Muscle layer of duodenum (tissue), 2 donors: ENCODE measurements at regions not wholly inside any gene's neighbourhood (a gene's known extent, or its start where the extent isn't known, plus 50 kb on each side); places are given as distances from the start of the nearest gene placed in this dataset.

Experiments
- H3K27ac ChIP-seq: one replicate; pipeline ENCODE4 v1.7.0; 2013; ENCODE audit warnings: mild to moderate bottlenecking, low read length
- H3K27me3 ChIP-seq: one replicate; pipeline ENCODE4 v1.7.0; 2013; ENCODE audit warnings: low read depth, mild to moderate bottlenecking, control low read depth, low read length
- H3K36me3 ChIP-seq, 2 donors: one replicate each; pipeline ENCODE4 v1.7.0; 2013; ENCODE audit warnings: low read length in 2 of 2, control low read depth in 1 of 2, mild to moderate bottlenecking in 1 of 2; ENCODE audit not compliant: insufficient read depth in 2 of 2, control insufficient read depth in 1 of 2
- H3K4me1 ChIP-seq, 2 donors: one replicate each; pipeline ENCODE4 v1.7.0; 2013; ENCODE audit warnings: low read length in 2 of 2, mild to moderate bottlenecking in 2 of 2, control low read depth in 1 of 2, moderate library complexity in 1 of 2; ENCODE audit not compliant: insufficient read depth in 2 of 2, control insufficient read depth in 1 of 2
- H3K4me3 ChIP-seq, 2 donors: one replicate each; pipeline ENCODE4 v1.7.0; 2013; ENCODE audit warnings: low read length in 2 of 2, low read depth in 1 of 2, mild to moderate bottlenecking in 1 of 2
- H3K9me3 ChIP-seq, 2 donors: one replicate each; pipeline ENCODE4 v1.7.0; 2013; ENCODE audit warnings: low read length in 2 of 2, control low read depth in 1 of 2, mild to moderate bottlenecking in 1 of 2; ENCODE audit not compliant: control insufficient read depth in 1 of 2
- donor health status: healthy.

DNA sequence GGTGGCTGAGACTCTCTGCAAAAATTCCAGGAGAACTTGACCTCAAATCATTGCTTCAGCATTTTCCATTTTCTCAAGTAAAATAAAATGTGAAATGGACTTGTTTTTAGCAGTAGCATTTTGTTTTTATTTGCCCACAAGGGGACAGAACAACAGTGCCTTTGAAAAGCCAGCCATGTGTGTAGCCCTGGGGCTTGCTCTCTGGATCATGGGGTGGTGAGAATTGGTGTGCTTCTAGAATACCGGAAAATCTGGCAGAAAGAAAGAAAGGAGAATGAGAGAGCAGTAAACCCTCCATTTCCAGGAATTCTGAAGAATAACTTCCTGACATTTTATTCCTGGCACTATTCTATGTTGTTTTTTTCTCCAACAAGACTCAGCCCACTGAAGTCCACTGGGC lies 254.7 kb upstream of the MOCS1 start:
- Histone ChIP-seq H3K9me3 (peaks cover 3 to 4% of the 10 kb centered on the region in 2 donors), H3K4me1 (no peaks in the 10 kb centered on the region), H3K27ac (no peak overlapping the region), H3K4me3 (no peak overlapping the region), H3K36me3 (no peaks in the 10 kb centered on the region), H3K27me3 (no peaks in the 10 kb centered on the region)

GRCh38 chr6:40187535-40188144 lies 253.4 kb upstream of the MOCS1 start:
- Histone ChIP-seq H3K4me3 (no peak overlapping the region), H3K36me3 (no peaks in the 10 kb centered on the region), H3K27ac (no peak overlapping the region), H3K9me3 (peaks cover 5 to 9% of the 10 kb centered on the region in 2 donors), H3K27me3 (no peaks in the 10 kb centered on the region), H3K4me1 (no peaks in the 10 kb centered on the region)

DNA sequence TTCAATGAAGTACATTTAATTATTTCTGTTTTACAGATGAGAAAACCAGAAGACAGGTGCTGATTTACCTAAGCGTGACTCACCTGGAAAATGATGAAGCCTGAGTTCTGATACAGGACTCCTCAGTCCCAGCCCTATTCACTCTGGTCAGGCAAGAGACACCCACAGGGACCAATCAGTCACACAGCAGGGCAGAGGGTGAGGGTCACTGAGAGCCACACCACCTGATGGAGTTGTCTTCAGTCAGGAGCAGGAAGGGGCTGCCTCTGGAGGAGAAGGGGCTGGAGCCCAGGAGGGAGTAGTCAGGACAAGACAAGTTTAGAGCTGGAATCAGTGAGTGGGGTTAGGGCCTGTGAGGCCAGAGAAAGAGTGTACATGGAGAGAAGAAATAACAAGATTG lies 251.2 kb upstream of the MOCS1 start:
- Histone ChIP-seq H3K4me1 (no peaks in the 10 kb centered on the region), H3K27me3 (no peaks in the 10 kb centered on the region), H3K36me3 (no peaks in the 10 kb centered on the region), H3K4me3 (no peak overlapping the region), H3K27ac (no peak overlapping the region), H3K9me3 (peaks cover 5 to 13% of the 10 kb centered on the region in 2 donors)

DNA sequence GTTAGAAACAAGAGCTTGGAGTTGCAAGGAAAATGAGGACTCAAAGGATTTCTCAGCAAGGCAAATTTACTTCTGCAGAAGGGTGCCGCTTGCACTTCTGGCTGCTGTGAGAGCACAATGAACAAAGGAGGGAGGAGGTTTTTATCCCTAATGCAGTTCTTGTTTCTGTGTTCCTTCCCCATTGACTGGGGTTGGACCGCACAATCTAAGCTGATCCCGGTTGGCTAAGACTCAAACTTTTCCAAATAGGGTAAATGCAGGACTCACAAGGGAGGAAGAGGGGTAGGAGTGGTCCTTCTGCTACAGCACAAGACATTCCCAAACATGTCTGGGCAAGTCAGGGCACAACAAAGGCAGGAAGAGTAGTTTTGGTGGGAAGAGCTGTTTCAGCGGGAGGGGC lies 249.6 kb upstream of the MOCS1 start:
- Histone ChIP-seq H3K27ac (no peak overlapping the region), H3K4me3 (peak overlapping the region in 1 of 2 donors; percentile 1), H3K4me1 (no peaks in the 10 kb centered on the region), H3K27me3 (no peaks in the 10 kb centered on the region), H3K36me3 (no peaks in the 10 kb centered on the region), H3K9me3 (peaks cover 5 to 13% of the 10 kb centered on the region in 2 donors)

DNA sequence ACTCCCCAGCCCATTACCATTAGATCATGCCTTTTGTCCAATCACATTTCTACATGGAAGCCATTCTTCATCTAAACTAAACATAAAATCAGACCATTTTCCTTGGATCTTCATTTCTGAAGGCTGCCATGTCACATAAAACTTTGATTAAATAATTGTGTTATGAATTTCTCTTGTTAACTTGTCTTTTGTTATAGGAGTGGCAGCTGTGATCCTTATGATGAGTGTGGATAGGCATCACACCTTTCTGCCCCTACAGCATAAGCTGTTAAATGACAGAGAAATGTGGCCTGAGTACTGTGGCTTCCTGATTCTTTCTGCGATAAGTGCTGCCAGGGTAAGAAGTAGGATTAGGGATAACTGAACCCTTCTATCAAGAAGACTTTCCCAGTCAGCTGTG lies 247.1 kb upstream of the MOCS1 start:
- Histone ChIP-seq H3K4me3 (no peak overlapping the region), H3K9me3 (peaks cover 5 to 13% of the 10 kb centered on the region in 2 donors), H3K36me3 (no peaks in the 10 kb centered on the region), H3K4me1 (no peaks in the 10 kb centered on the region), H3K27ac (no peak overlapping the region), H3K27me3 (no peaks in the 10 kb centered on the region)

DNA sequence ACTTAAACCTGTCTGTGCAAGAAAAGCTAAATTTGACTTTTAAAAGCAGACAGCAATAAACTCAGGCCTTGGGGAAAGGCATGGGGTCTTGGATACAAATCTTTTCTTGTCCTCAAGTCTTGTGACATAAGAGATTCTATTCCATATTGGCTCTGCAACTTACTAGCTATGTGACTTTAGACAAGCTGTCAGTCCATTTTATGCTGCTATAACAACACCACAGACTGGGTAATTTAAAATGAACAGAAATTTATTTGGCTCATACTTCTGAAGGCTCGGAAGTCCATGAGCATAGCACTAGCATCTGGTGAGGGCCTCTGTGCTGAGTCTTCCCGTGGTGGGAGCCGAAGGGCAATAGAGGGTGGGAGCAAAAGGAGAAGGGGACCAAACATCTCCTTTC lies 246.0 kb upstream of the MOCS1 start:
- Histone ChIP-seq H3K9me3 (peaks cover 5 to 13% of the 10 kb centered on the region in 2 donors), H3K4me3 (no peak overlapping the region), H3K27me3 (no peaks in the 10 kb centered on the region), H3K36me3 (no peaks in the 10 kb centered on the region), H3K4me1 (no peaks in the 10 kb centered on the region), H3K27ac (no peak overlapping the region)

DNA sequence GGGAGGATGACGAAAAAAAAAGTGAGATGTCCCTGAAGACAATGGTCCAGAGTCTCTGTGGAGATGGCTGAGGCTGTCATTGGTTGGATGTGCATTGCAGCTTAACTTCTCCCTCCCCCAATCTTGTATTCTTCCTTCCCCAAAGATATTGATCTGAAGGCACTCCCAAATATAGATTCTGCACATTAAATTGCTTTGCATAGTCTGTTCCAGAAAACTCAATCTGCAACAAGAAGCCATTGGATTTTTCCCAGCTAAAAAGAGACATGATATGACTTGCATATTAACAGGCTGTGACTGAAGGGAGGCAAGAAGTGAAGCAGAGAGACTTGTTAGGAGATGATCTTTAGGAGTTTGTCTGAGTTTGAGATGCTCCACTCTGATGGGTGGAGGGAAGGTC lies 245.2 kb upstream of the MOCS1 start:
- Histone ChIP-seq H3K36me3 (no peaks in the 10 kb centered on the region), H3K9me3 (peaks cover 5 to 13% of the 10 kb centered on the region in 2 donors), H3K4me1 (no peaks in the 10 kb centered on the region), H3K27ac (no peak overlapping the region), H3K4me3 (no peak overlapping the region), H3K27me3 (no peaks in the 10 kb centered on the region)

DNA sequence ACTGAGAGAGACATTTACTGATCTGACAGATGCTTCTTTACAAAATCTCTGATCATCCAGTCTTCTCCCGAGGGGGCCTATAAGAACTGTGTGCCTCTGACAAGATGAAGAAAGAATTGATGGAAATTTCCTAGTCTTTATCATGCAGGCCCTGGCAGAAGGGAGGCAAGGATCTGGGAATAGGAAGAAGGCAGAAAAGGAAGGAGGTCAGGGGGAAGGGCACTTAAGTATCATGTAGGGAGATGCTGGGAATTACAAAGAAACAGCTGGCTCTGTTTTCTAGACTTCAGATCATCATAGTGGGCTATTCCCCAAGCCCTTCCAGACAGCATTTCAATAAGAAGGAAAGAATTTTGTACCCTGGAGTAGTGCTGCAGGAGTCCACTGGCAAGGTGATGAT lies 243.3 kb upstream of the MOCS1 start:
- Histone ChIP-seq H3K36me3 (no peaks in the 10 kb centered on the region), H3K4me3 (no peak overlapping the region), H3K9me3 (peaks cover 0 to 4% of the 10 kb centered on the region in 2 donors), H3K27ac (no peak overlapping the region), H3K4me1 (no peaks in the 10 kb centered on the region), H3K27me3 (no peaks in the 10 kb centered on the region)

- no peaks in the 10 kb centered on the region for H3K36me3 ChIP-seq
- no peaks in the 10 kb centered on the region for H3K9me3 ChIP-seq
- no peak overlapping the region for H3K27ac ChIP-seq
- no peaks in the 10 kb centered on the region for H3K27me3 ChIP-seq
- H3K4me1 ChIP-seq: no peaks in the 10 kb centered on the region
- no peak overlapping the region for H3K4me3 ChIP-seq
Observed at GRCh38 chr6:40176152-40176551, 241.9 kb upstream of the MOCS1 start.

- Histone ChIP-seq H3K4me1 (no peaks in the 10 kb centered on the region), H3K27ac (no peak overlapping the region)
Observed at GRCh38 chr6:40172272-40172671, 238.0 kb upstream of the MOCS1 start.

DNA sequence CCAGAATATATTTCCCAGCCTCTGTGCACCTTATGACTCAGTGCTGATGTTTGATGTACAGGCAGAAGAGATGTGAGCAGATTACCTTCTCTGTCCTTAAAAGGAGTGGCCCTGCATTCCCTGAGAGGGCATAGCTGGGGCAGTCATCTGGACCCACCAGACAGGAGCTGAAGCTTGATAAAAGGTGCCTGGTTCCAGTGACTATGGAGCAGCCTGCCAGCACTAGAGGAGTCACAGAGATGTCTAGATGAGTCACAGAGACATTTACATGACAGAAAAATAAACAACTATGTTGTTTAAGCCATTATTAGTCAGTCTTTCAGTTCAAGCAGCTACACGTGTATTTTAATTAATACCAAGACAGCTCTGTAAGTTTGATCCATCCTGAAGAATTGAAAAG lies 237.1 kb upstream of the MOCS1 start:
- H3K27me3 ChIP-seq: no peaks in the 10 kb centered on the region
- no peaks in the 10 kb centered on the region for H3K9me3 ChIP-seq
- H3K36me3 ChIP-seq: no peaks in the 10 kb centered on the region
- H3K4me3 ChIP-seq: no peak overlapping the region
- H3K27ac ChIP-seq: no peak overlapping the region
- H3K4me1 ChIP-seq: no peaks in the 10 kb centered on the region

More at GRCh38 chr6:40172272-40172671, 238.0 kb upstream of the MOCS1 start:
- Histone ChIP-seq H3K36me3 (no peaks in the 10 kb centered on the region), H3K9me3 (no peaks in the 10 kb centered on the region), H3K4me3 (no peak overlapping the region), H3K27me3 (no peaks in the 10 kb centered on the region)

GRCh38 chr6:40170856-40171255 lies 236.6 kb upstream of the MOCS1 start:
- H3K36me3 ChIP-seq: no peaks in the 10 kb centered on the region
- no peak overlapping the region for H3K27ac ChIP-seq
- no peaks in the 10 kb centered on the region for H3K4me1 ChIP-seq
- H3K4me3 ChIP-seq: no peak overlapping the region
- H3K27me3 ChIP-seq: no peaks in the 10 kb centered on the region
- no peaks in the 10 kb centered on the region for H3K9me3 ChIP-seq
